Thoracic aorta (tissue), 2 donors: ENCODE measurements at regions not wholly inside any gene's neighbourhood (a gene's known extent, or its start where the extent isn't known, plus 50 kb on each side); places are given as distances from the start of the nearest gene placed in this dataset.
"Not testable (repeated sequence)": the region's sequence is repeated elsewhere in the genome, so short reads cannot be mapped to it uniquely, and the experiment has no call there.

Source experiments
- ATAC-seq: fragments of 150-250 bp; one replicate; pipeline ENCODE4 v1.8.0; 2017; ENCODE audit warnings: low read depth; ENCODE audit not compliant: insufficient number of reproducible peaks, low FRiP score
- DNase-seq: peaks from one replicate; pipeline ENCODE4 v3.0.0-alpha.2; 2020; ENCODE audit warnings: low spot score
- H3K27ac ChIP-seq, 2 donors: fragments of 200-600 bp; sonication (generic); 1 replicate in 1 of 2; 2 replicates in 1 of 2; pipeline ENCODE4 v1.5.1; 2016; ENCODE audit warnings: mild to moderate bottlenecking in 2 of 2, moderate library complexity in 2 of 2
- H3K27me3 ChIP-seq: fragments of 200-600 bp; sonication (generic); replicated peaks from 2 replicates; pipeline ENCODE4 v1.6.0; 2016; ENCODE audit warnings: mild to moderate bottlenecking; ENCODE audit not compliant: insufficient read depth
- H3K36me3 ChIP-seq: fragments of 200-600 bp; sonication (generic); one replicate; pipeline ENCODE4 v1.5.1; 2016
- H3K4me1 ChIP-seq, 2 donors: fragments of 200-600 bp; sonication (generic); 1 replicate in 1 of 2; 2 replicates in 1 of 2; pipeline versions ENCODE4 v1.5.1 to v1.6.0; 2016; ENCODE audit warnings: low read depth in 2 of 2, mild to moderate bottlenecking in 1 of 2; ENCODE audit not compliant: control insufficient read depth in 1 of 2
- H3K4me3 ChIP-seq: fragments of 200-600 bp; sonication (generic); 2 replicates; pipeline ENCODE4 v1.5.1; 2016; ENCODE audit warnings: mild to moderate bottlenecking
- H3K9me3 ChIP-seq: fragments of 200-600 bp; sonication (generic); 2 replicates; pipeline ENCODE4 v1.5.1; 2016
- CTCF ChIP-seq: fragments of 200-600 bp; sonication (generic); IDR thresholded peaks from one replicate; pipeline ENCODE4 v1.5.1; 2019; ENCODE audit warnings: antibody characterized with exemption

- DNase-seq: no peak
- Histone ChIP-seq H3K27ac (no peak overlapping the region), H3K9me3 (peaks cover 4% of the 10 kb centered on the region), H3K27me3 (no peaks in the 10 kb centered on the region), H3K4me3 (no peak overlapping the region), H3K36me3 (no peaks in the 10 kb centered on the region), H3K4me1 (no peaks in the 10 kb centered on the region)
- TF ChIP-seq CTCF: no peak
- no peak for ATAC-seq
These were observed 721.4 kb upstream of the GOT2 start for GRCh38 chr16:59455497-59455896.

- not testable (repeated sequence) for H3K4me3 ChIP-seq, ATAC-seq, H3K4me1 ChIP-seq, H3K27ac ChIP-seq, H3K27me3 ChIP-seq, H3K9me3 ChIP-seq, DNase-seq, H3K36me3 ChIP-seq
These were observed 716.4 kb upstream of the GOT2 start for GRCh38 chr16:59450513-59450912.

GRCh38 chr16:59440502-59440901 lies 706.4 kb upstream of the GOT2 start:
- ATAC-seq (no peak), DNase-seq (no peak)
- no peaks in the 10 kb centered on the region for H3K36me3 ChIP-seq
- H3K4me1 ChIP-seq: no peaks in the 10 kb centered on the region
- no peaks in the 10 kb centered on the region for H3K27me3 ChIP-seq
- no peak overlapping the region for H3K4me3 ChIP-seq
- no peak for TF ChIP-seq CTCF
- H3K27ac ChIP-seq: no peak overlapping the region
- H3K9me3 ChIP-seq: no peaks in the 10 kb centered on the region

GRCh38 chr16:59432896-59433295 lies 698.8 kb upstream of the GOT2 start:
- H3K36me3 ChIP-seq: no peaks in the 10 kb centered on the region
- TF ChIP-seq CTCF: no peak
- H3K27ac ChIP-seq: no peak overlapping the region
- H3K4me1 ChIP-seq: no peaks in the 10 kb centered on the region
- no peak overlapping the region for H3K4me3 ChIP-seq
- ATAC-seq (no peak), DNase-seq (no peak)
- no peaks in the 10 kb centered on the region for H3K9me3 ChIP-seq
- H3K27me3 ChIP-seq: no peaks in the 10 kb centered on the region

- no peak overlapping the region for H3K4me3 ChIP-seq
- H3K27me3 ChIP-seq: no peaks in the 10 kb centered on the region
- H3K27ac ChIP-seq: no peak overlapping the region
- H3K4me1 ChIP-seq: no peaks in the 10 kb centered on the region
- DNase-seq: no peak
- H3K9me3 ChIP-seq: no peaks in the 10 kb centered on the region
- no peak for ATAC-seq
- H3K36me3 ChIP-seq: no peaks in the 10 kb centered on the region
- TF ChIP-seq CTCF: no peak
These were observed 698.2 kb upstream of the GOT2 start for GRCh38 chr16:59432276-59432675.

- H3K36me3 ChIP-seq: no peaks in the 10 kb centered on the region
These were observed 690.7 kb upstream of the GOT2 start for GRCh38 chr16:59424714-59425273.

More at GRCh38 chr16:59424714-59425273, 690.7 kb upstream of the GOT2 start:
- Histone ChIP-seq H3K27me3 (no peaks in the 10 kb centered on the region), H3K27ac (no peak overlapping the region), H3K4me3 (no peak overlapping the region), H3K4me1 (no peaks in the 10 kb centered on the region), H3K9me3 (no peaks in the 10 kb centered on the region)
- no peak for DNase-seq
- no peak for ATAC-seq
- TF ChIP-seq CTCF: no peak
